Right atrium auricular region (tissue), 2 donors: ENCODE measurements at regions not wholly inside any gene's neighbourhood (a gene's known extent, or its start where the extent isn't known, plus 50 kb on each side); places are given as distances from the start of the nearest gene placed in this dataset.

Experiments
- DNase-seq: peaks from one replicate; pipeline ENCODE4 v3.0.0-alpha.2; 2019; ENCODE audit warnings: low spot score
- H3K27ac ChIP-seq, 2 donors: fragments of 200-600 bp; sonication (generic); 1 replicate in 1 of 2; 2 replicates in 1 of 2; pipeline ENCODE4 v1.5.1; 2016 to 2019
- H3K27me3 ChIP-seq, 2 donors: fragments of 200-600 bp; sonication (generic); one replicate each; pipeline versions ENCODE4 v1.5.1 to v1.6.0; 2017 to 2019
- H3K36me3 ChIP-seq: fragments of 200-600 bp; sonication (generic); one replicate; pipeline ENCODE4 v1.5.1; 2016
- H3K4me1 ChIP-seq, 2 donors: fragments of 200-600 bp; sonication (generic); one replicate each; pipeline versions ENCODE4 v1.5.1 to v1.6.0; 2017 to 2019
- H3K4me3 ChIP-seq, 2 donors: fragments of 200-600 bp; sonication (generic); 1 replicate in 1 of 2; 2 replicates in 1 of 2; pipeline ENCODE4 v1.5.1; 2017 to 2019; ENCODE audit warnings: mild to moderate bottlenecking in 1 of 2, moderate library complexity in 1 of 2
- H3K9me3 ChIP-seq, 2 donors: fragments of 200-600 bp; sonication (generic); one replicate each; pipeline ENCODE4 v1.5.1; 2019
- TF ChIP-seq, protein P1 (sequence below), 2 donors: fragments of 200-600 bp; sonication (generic); IDR thresholded peaks; one replicate each; pipeline ENCODE4 v1.5.1; 2019; ENCODE audit warnings: antibody characterized with exemption in 2 of 2

- no peaks in the 10 kb centered on the region for H3K4me1 ChIP-seq
- no peaks in the 10 kb centered on the region for H3K9me3 ChIP-seq
- TF ChIP-seq, protein P1, sequence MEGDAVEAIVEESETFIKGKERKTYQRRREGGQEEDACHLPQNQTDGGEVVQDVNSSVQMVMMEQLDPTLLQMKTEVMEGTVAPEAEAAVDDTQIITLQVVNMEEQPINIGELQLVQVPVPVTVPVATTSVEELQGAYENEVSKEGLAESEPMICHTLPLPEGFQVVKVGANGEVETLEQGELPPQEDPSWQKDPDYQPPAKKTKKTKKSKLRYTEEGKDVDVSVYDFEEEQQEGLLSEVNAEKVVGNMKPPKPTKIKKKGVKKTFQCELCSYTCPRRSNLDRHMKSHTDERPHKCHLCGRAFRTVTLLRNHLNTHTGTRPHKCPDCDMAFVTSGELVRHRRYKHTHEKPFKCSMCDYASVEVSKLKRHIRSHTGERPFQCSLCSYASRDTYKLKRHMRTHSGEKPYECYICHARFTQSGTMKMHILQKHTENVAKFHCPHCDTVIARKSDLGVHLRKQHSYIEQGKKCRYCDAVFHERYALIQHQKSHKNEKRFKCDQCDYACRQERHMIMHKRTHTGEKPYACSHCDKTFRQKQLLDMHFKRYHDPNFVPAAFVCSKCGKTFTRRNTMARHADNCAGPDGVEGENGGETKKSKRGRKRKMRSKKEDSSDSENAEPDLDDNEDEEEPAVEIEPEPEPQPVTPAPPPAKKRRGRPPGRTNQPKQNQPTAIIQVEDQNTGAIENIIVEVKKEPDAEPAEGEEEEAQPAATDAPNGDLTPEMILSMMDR (IDR thresholded peaks at IDR 0.05), result no peak
- no peak overlapping the region for H3K27ac ChIP-seq
- DNase-seq, result no peak
- no peaks in the 10 kb centered on the region for H3K36me3 ChIP-seq
- H3K4me3 ChIP-seq, result no peak overlapping the region
- H3K27me3 ChIP-seq, result no peaks in the 10 kb centered on the region
Observed at GRCh38 chr20:59437601-59438031, 137.2 kb downstream of the EDN3 start.

GRCh38 chr20:59438201-59438600 is 137.8 kb downstream of the EDN3 start:
- DNase-seq, result no peak
- H3K36me3 ChIP-seq, result no peaks in the 10 kb centered on the region
- H3K27ac ChIP-seq, result no peak overlapping the region
- no peaks in the 10 kb centered on the region for H3K27me3 ChIP-seq
- no peaks in the 10 kb centered on the region for H3K9me3 ChIP-seq
- H3K4me1 ChIP-seq, result no peaks in the 10 kb centered on the region
- H3K4me3 ChIP-seq, result no peak overlapping the region
- TF ChIP-seq, protein P1 (IDR thresholded peaks at IDR 0.05), result no peak

- H3K4me1 ChIP-seq, result no peaks in the 10 kb centered on the region
- no peak overlapping the region for H3K27ac ChIP-seq
- no peak overlapping the region for H3K4me3 ChIP-seq
- no peaks in the 10 kb centered on the region for H3K27me3 ChIP-seq
- TF ChIP-seq, protein P1 (IDR thresholded peaks at IDR 0.05), result no peak
- H3K36me3 ChIP-seq, result no peaks in the 10 kb centered on the region
- no peaks in the 10 kb centered on the region for H3K9me3 ChIP-seq
- no peak for DNase-seq
Observed at GRCh38 chr20:59439243-59439642, 138.8 kb downstream of the EDN3 start.

DNA sequence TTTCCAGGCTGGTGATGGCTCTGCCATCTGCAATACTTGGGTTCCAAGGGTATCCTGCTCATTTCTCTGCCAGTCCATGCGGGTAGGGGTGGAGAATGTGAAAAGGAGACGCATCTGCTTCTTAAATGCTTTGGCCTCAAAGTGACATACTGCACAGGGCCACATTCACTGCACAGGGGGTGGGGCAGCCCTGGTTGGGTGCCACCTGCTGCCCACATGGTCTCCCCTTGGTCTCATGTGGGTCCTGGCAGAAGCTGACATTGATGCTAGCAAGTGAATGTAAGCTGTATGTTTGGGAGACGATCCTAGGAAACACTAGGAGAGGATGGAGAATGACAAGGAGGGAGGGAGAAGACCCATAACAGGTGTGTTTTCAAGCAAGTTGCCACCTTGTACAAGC is 140.9 kb downstream of the EDN3 start:
- Histone ChIP-seq H3K9me3 (no peaks in the 10 kb centered on the region), H3K4me1 (no peaks in the 10 kb centered on the region), H3K27ac (no peak overlapping the region), H3K36me3 (no peaks in the 10 kb centered on the region), H3K4me3 (no peak overlapping the region), H3K27me3 (no peaks in the 10 kb centered on the region)
- TF ChIP-seq, protein P1 (IDR thresholded peaks at IDR 0.05), result no peak
- DNase-seq, result no peak

DNA sequence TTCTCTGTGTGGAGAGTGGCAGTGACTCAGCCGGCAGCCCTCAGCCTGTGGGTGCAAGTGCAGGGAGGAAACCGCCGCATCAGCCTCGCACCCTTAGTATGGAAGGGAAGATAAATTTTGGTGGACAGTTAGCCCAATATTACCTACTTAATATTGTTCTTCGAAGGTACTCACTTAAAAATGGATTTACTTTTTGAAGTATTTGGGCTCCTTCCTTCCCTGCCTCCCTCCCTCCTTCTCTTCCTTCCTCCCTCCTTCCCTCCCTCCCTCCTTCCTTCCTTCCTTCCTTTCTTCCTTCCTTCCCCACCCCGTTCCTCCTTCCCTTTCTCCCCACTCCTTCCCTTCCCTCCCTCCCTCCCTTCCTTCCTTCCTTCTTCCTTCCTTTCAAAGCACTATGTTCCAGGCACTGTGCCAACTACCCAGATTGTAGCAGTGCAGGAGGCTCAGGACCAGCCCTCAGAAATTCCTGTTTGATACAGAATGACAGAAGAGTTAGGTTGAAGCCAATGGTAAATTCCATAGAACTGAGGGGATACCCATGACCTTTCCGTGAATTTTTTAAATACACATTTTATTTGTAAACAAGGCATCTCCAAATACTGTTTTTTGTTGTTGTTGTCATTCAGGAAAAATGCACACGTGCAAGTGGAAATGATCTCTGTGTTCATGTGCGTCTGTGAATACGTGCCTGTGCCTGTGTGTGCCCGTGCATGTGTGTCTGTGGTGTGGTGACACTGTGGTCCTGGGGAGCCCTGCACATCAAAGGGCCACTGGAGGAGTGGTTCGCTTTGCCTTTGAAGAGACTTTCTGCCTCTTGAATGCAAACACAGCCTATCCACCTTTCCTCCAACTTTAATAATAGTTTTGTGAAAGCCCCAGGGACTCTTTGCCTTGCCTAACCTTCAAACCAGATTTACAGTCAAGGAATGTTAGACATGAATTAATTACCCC is 141.7 kb downstream of the EDN3 start:
- H3K27ac ChIP-seq, result no peak overlapping the region
- H3K27me3 ChIP-seq, result no peaks in the 10 kb centered on the region
- no peaks in the 10 kb centered on the region for H3K36me3 ChIP-seq
- TF ChIP-seq, protein P1 (IDR thresholded peaks at IDR 0.05), result no peak
- no peak overlapping the region for H3K4me3 ChIP-seq
- no peaks in the 10 kb centered on the region for H3K4me1 ChIP-seq
- DNase-seq, result no peak
- H3K9me3 ChIP-seq, result no peaks in the 10 kb centered on the region
